ENCODE measurements at regions not wholly inside any gene's neighbourhood (a gene's known extent, or its start where the extent isn't known, plus 50 kb on each side); places are given as distances from the start of the nearest gene placed in this dataset.

DNA sequence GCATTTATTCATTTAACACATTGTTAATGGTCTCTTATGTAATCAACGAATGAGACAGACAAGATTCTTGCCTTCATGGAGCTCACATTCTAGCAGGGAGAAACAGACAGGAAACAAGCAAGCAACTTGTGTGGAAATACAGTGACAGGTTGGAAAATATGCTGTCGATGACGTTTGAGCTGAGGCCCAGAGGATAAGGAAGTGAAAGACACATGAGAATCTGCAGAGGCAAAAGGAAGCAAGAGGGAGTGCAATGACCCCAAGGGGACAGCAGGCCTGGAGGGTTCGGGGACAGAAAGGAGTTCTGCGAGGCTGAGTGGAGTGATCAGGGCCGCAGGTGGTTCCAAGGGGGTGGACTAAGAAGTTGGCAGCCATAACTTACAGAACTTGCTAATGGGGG lies 60.6 kb upstream of the AKT3 start:
- ATAC-seq: no peak

DNA sequence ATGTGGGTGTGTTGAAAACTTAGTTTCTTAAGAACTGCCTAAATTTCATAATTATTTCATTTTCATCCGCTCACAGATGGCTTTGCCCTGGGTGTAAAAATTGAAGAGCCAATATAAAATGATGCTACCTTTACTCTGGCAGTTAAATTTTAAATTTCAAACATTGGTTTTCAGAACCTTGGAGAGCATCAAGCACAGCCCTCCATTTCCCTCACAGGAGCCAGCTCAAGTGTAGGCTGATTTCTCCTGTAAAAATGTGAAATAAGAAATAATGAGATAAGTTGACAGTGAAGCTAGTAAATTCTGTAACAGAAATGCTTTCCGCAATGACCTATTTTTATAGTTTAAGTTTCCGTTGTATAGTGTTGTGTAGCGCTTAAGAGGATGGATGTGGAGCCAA lies 53.9 kb upstream of the AKT3 start:
- no peak for ATAC-seq

DNA sequence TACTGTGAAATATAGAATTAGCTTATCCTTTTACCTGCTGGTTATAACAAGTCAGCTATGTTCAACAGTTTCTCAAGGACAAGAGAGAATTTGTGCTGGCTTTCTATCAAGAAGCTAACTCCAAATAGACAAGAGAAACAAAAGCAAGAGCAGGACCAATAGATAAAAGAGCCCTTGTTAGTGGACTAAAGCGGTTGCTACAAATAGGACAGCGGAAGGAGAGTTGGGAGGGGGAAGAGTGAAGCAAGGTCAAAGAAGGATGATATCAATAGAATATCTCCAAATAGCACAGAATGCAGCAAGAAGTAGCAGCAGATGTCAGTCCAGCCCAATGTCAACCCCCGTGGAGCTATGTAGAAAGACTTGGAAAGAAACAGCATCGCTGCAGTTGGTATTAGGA lies 53.0 kb upstream of the AKT3 start:
- no peak for ATAC-seq

DNA sequence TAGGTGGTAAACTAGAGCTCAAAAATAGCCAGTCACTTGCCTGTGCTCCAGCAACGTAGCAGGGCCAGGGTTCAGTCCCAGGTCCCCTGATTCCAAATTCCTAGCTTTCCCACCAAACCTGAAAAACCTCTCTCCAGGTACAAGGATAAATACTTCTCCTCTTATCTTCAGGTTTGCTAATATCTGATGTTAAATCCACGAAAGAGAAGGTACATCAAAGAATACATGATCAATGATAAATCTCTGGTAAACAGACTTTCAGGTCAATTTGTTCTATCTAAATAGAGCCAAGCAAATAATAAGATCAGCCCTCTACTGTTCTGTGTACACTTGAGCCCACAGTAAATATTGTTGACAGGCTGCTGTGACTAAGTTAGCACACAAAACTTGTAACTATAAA lies 52.1 kb upstream of the AKT3 start:
- ATAC-seq: no peak
